Mesenchymal stem cell (in vitro differentiated cells and primary cell): ENCODE measurements at regions not wholly inside any gene's neighbourhood (a gene's known extent, or its start where the extent isn't known, plus 50 kb on each side); places are given as distances from the start of the nearest gene placed in this dataset.

Experiments used
- DNase-seq: peaks from one replicate; pipeline ENCODE4 v3.0.0-alpha.2; 2013
- H2AFZ ChIP-seq: one replicate; pipeline ENCODE4 v1.6.1; 2013; ENCODE audit warnings: low read depth, mild to moderate bottlenecking, control low read depth, inconsistent platforms, low read length, moderate library complexity
- H2AK5ac ChIP-seq: 2 replicates; pipeline ENCODE4 v1.6.1; 2013; ENCODE audit warnings: low read length, moderate library complexity, mild to moderate bottlenecking, inconsistent platforms; ENCODE audit not compliant: severe bottlenecking
- H2BK120ac ChIP-seq: one replicate; pipeline ENCODE4 v1.6.1; 2013; ENCODE audit warnings: low read depth, mild to moderate bottlenecking, inconsistent platforms, low read length, moderate library complexity
- H2BK12ac ChIP-seq, 2 experiments: one replicate each; pipeline ENCODE4 v1.6.1; 2013; ENCODE audit warnings: inconsistent platforms in 2 of 2, low read length in 2 of 2, mild to moderate bottlenecking in 2 of 2, moderate library complexity in 2 of 2, control low read depth in 1 of 2
- H2BK15ac ChIP-seq: one replicate; pipeline ENCODE4 v1.6.1; 2013; ENCODE audit warnings: mild to moderate bottlenecking, low read depth, inconsistent platforms; ENCODE audit not compliant: poor library complexity, severe bottlenecking
- H2BK5ac ChIP-seq: 2 replicates; pipeline ENCODE4 v1.6.1; 2013; ENCODE audit warnings: low read depth, mild to moderate bottlenecking, low read length, control low read depth, inconsistent platforms; ENCODE audit not compliant: poor library complexity, severe bottlenecking
- H3K14ac ChIP-seq, 2 experiments: one replicate each; pipeline ENCODE4 v1.6.1; 2013; ENCODE audit warnings: inconsistent platforms in 2 of 2, low read length in 2 of 2, control low read depth in 1 of 2, mild to moderate bottlenecking in 1 of 2, moderate library complexity in 1 of 2
- H3K18ac ChIP-seq, 2 experiments: one replicate each; pipeline ENCODE4 v1.6.1; 2013; ENCODE audit warnings: inconsistent platforms in 2 of 2, low read length in 2 of 2, control low read depth in 1 of 2, low read depth in 1 of 2, mild to moderate bottlenecking in 1 of 2
- H3K23ac ChIP-seq, 2 experiments: one replicate each; pipeline ENCODE4 v1.6.1; 2013; ENCODE audit warnings: inconsistent platforms in 2 of 2, low read length in 2 of 2, mild to moderate bottlenecking in 2 of 2, moderate library complexity in 2 of 2, control low read depth in 1 of 2
- H3K27ac ChIP-seq: 2 replicates; pipeline ENCODE4 v1.5.1; 2013; ENCODE audit warnings: mild to moderate bottlenecking, moderate library complexity, low read length, control low read depth, inconsistent platforms; ENCODE audit not compliant: poor library complexity, severe bottlenecking
- H3K27me3 ChIP-seq, 2 experiments: 2 replicates each; pipeline versions ENCODE4 v1.6.1 to v1.7.0; 2013; ENCODE audit warnings: low read length in 2 of 2, mild to moderate bottlenecking in 2 of 2, moderate library complexity in 2 of 2, control low read depth in 1 of 2, inconsistent platforms in 1 of 2; ENCODE audit not compliant: control insufficient read depth in 1 of 2, insufficient read depth in 1 of 2
- H3K36me3 ChIP-seq, 2 experiments: 2 replicates each; pipeline versions ENCODE4 v1.6.1 to v1.7.0; 2013; ENCODE audit warnings: low read length in 2 of 2, control low read depth in 1 of 2, inconsistent platforms in 1 of 2, low read depth in 1 of 2, mild to moderate bottlenecking in 1 of 2; ENCODE audit not compliant: insufficient read depth in 2 of 2, control insufficient read depth in 1 of 2
- H3K4ac ChIP-seq, 2 experiments: one replicate each; pipeline ENCODE4 v1.6.1; 2013; ENCODE audit warnings: inconsistent platforms in 2 of 2, low read length in 2 of 2, mild to moderate bottlenecking in 2 of 2, moderate library complexity in 2 of 2, control low read depth in 1 of 2, low read depth in 1 of 2
- H3K4me1 ChIP-seq: 2 replicates; pipeline ENCODE4 v1.6.1; 2013; ENCODE audit warnings: low read depth, low read length, control low read depth; ENCODE audit not compliant: control insufficient read depth, insufficient read depth
- H3K4me2 ChIP-seq: 2 replicates; pipeline ENCODE4 v1.6.1; 2013; ENCODE audit warnings: low read length, mild to moderate bottlenecking, inconsistent platforms; ENCODE audit not compliant: poor library complexity, severe bottlenecking
- H3K4me3 ChIP-seq, 2 experiments: 2 replicates each; pipeline versions ENCODE4 v1.5.1 to v1.7.0; 2013; ENCODE audit warnings: low read length in 2 of 2, mild to moderate bottlenecking in 2 of 2, control low read depth in 1 of 2, low read depth in 1 of 2; ENCODE audit not compliant: insufficient read depth in 1 of 2
- H3K79me1 ChIP-seq: replicated peaks from 2 replicates; pipeline ENCODE4 v1.6.1; 2013; ENCODE audit warnings: mild to moderate bottlenecking, control low read depth, low read length, inconsistent platforms; ENCODE audit not compliant: poor library complexity, severe bottlenecking
- H3K9ac ChIP-seq: 2 replicates; pipeline ENCODE4 v1.7.0; 2013; ENCODE audit warnings: mild to moderate bottlenecking, low read length, moderate library complexity
- H3K9me3 ChIP-seq: 2 replicates; pipeline ENCODE4 v1.7.0; 2013; ENCODE audit warnings: mild to moderate bottlenecking, low read length; ENCODE audit not compliant: control insufficient read depth
- H4K8ac ChIP-seq: one replicate; pipeline ENCODE4 v1.6.1; 2013; ENCODE audit warnings: inconsistent platforms, mild to moderate bottlenecking, low read length, moderate library complexity
- H4K91ac ChIP-seq: one replicate; pipeline ENCODE4 v1.6.1; 2013; ENCODE audit warnings: mild to moderate bottlenecking, low read length, inconsistent platforms
- WGBS: methylation state at CpG from one replicate; pipeline ENCODE4 v1.1.7; 2013; ENCODE audit warnings: mixed read lengths; 5-methylcytosine and 5-hydroxymethylcytosine counted together

GRCh38 chr4:104879854-104880253 is 266.8 kb upstream of the TET2 start:
- no peak overlapping the region for H3K23ac ChIP-seq
- H3K27me3 ChIP-seq, result no peaks in the 10 kb centered on the region
- H3K4me3 ChIP-seq, result no peak overlapping the region
- H3K9ac ChIP-seq, result no peak overlapping the region
- H3K14ac ChIP-seq, result no peak overlapping the region
- no CpG with 5 or more reads among the region's 2 CpGs for WGBS
- H3K79me1 ChIP-seq, result no peaks in the 10 kb centered on the region
- H2BK15ac ChIP-seq, result no peak overlapping the region
- H2AK5ac ChIP-seq, result no peak overlapping the region
- no peak overlapping the region for H4K8ac ChIP-seq
- no peaks in the 10 kb centered on the region for H3K9me3 ChIP-seq
- no peak overlapping the region for H3K27ac ChIP-seq
- H4K91ac ChIP-seq, result no peak overlapping the region
- H3K4me2 ChIP-seq, result no peak overlapping the region
- H3K4ac ChIP-seq, result no peak overlapping the region
- no peak overlapping the region for H2AFZ ChIP-seq
- H3K18ac ChIP-seq, result no peak overlapping the region
- no peak overlapping the region for H2BK5ac ChIP-seq
- H3K4me1 ChIP-seq, result no peaks in the 10 kb centered on the region
- no peaks in the 10 kb centered on the region for H3K36me3 ChIP-seq
- DNase-seq, result no peak
- no peak overlapping the region for H2BK12ac ChIP-seq
- H2BK120ac ChIP-seq, result no peak overlapping the region

GRCh38 chr4:104881136-104881886 is 265.4 kb upstream of the TET2 start:
- H3K9ac ChIP-seq, result no peak overlapping the region
- H2BK15ac ChIP-seq, result no peak overlapping the region
- DNase-seq, result no peak
- H2BK5ac ChIP-seq, result no peak overlapping the region
- no peak overlapping the region for H3K27ac ChIP-seq
- H3K4me1 ChIP-seq, result no peaks in the 10 kb centered on the region
- H4K91ac ChIP-seq, result no peak overlapping the region
- H3K4me3 ChIP-seq, result no peak overlapping the region
- H3K9me3 ChIP-seq, result no peaks in the 10 kb centered on the region
- H3K27me3 ChIP-seq, result no peaks in the 10 kb centered on the region
- H3K14ac ChIP-seq, result no peak overlapping the region
- H2AFZ ChIP-seq, result no peak overlapping the region
- H4K8ac ChIP-seq, result no peak overlapping the region
- no peaks in the 10 kb centered on the region for H3K36me3 ChIP-seq
- H3K4ac ChIP-seq, result no peak overlapping the region
- H3K23ac ChIP-seq, result no peak overlapping the region
- no peaks in the 10 kb centered on the region for H3K79me1 ChIP-seq
- H3K4me2 ChIP-seq, result no peak overlapping the region
- 64% methylated on average over 1 of the region's 1 CpG for WGBS
- H2AK5ac ChIP-seq, result no peak overlapping the region
- no peak overlapping the region for H2BK120ac ChIP-seq
- H2BK12ac ChIP-seq, result no peak overlapping the region
- no peak overlapping the region for H3K18ac ChIP-seq

- Histone ChIP-seq H4K8ac (no peak overlapping the region), H3K4ac (no peak overlapping the region), H2BK5ac (no peak overlapping the region), H4K91ac (no peak overlapping the region), H3K9me3 (no peaks in the 10 kb centered on the region), H3K36me3 (no peaks in the 10 kb centered on the region), H3K14ac (no peak overlapping the region), H2BK12ac (no peak overlapping the region), H3K18ac (no peak overlapping the region), H3K23ac (no peak overlapping the region), H2AK5ac (no peak overlapping the region), H2BK120ac (no peak overlapping the region), H3K4me1 (no peaks in the 10 kb centered on the region), H3K9ac (no peak overlapping the region), H3K27ac (no peak overlapping the region), H3K4me3 (no peak overlapping the region), H2BK15ac (no peak overlapping the region), H3K79me1 (no peaks in the 10 kb centered on the region), H3K4me2 (no peak overlapping the region), H3K27me3 (no peaks in the 10 kb centered on the region), H2AFZ (no peak overlapping the region)
- DNase-seq, result no peak
- no CpG with 5 or more reads among the region's 2 CpGs for WGBS
These were observed 255.9 kb upstream of the TET2 start for GRCh38 chr4:104890598-104891275.

- no peak overlapping the region for H3K9ac ChIP-seq
- no peak overlapping the region for H2BK12ac ChIP-seq
- no peak overlapping the region for H2BK5ac ChIP-seq
- H3K4me3 ChIP-seq, result no peak overlapping the region
- H3K23ac ChIP-seq, result no peak overlapping the region
- H3K27me3 ChIP-seq, result no peaks in the 10 kb centered on the region
- H3K27ac ChIP-seq, result no peak overlapping the region
- no peak overlapping the region for H2AFZ ChIP-seq
- H4K91ac ChIP-seq, result no peak overlapping the region
- no peaks in the 10 kb centered on the region for H3K79me1 ChIP-seq
- no peak overlapping the region for H3K18ac ChIP-seq
- H4K8ac ChIP-seq, result no peak overlapping the region
- no peaks in the 10 kb centered on the region for H3K9me3 ChIP-seq
- no peak overlapping the region for H2BK120ac ChIP-seq
- no peak overlapping the region for H3K4me2 ChIP-seq
- H3K14ac ChIP-seq, result no peak overlapping the region
- 64% methylated on average over 2 of the region's 2 CpGs for WGBS
- H3K4me1 ChIP-seq, result no peaks in the 10 kb centered on the region
- DNase-seq, result no peak
- no peak overlapping the region for H2BK15ac ChIP-seq
- no peaks in the 10 kb centered on the region for H3K36me3 ChIP-seq
- H3K4ac ChIP-seq, result no peak overlapping the region
- H2AK5ac ChIP-seq, result no peak overlapping the region
These were observed 249.7 kb upstream of the TET2 start for GRCh38 chr4:104896660-104897645.
